ENCODE measurements at regions not wholly inside any gene's neighbourhood (a gene's known extent, or its start where the extent isn't known, plus 50 kb on each side); places are given as distances from the start of the nearest gene placed in this dataset.
"Not testable (repeated sequence)": the region's sequence is repeated elsewhere in the genome, so short reads cannot be mapped to it uniquely, and the experiment has no call there.

DNA sequence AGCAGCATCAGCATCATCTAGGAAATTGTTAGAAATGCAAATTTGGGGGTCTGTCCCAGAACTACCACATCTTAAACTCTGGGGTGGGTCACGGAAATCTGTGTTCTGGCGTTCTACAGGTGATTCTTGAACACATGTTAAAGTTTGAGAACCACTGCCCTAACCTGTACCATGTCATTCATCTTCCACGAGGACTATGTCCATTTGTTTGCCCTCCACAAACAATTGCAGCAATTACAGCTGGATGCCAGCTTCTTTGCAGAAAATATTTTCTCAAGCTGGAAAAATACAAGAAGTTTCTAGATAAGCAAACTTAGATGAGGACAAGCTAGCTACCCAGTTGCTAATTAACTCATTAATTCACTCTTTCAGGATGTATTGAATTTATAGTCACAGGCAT is 54.1 kb downstream of the MAFB start:
- no peak for DNase-seq

GRCh38 chr20:40633123-40633850 is 55.7 kb downstream of the MAFB start:
- no peak for DNase-seq

DNA sequence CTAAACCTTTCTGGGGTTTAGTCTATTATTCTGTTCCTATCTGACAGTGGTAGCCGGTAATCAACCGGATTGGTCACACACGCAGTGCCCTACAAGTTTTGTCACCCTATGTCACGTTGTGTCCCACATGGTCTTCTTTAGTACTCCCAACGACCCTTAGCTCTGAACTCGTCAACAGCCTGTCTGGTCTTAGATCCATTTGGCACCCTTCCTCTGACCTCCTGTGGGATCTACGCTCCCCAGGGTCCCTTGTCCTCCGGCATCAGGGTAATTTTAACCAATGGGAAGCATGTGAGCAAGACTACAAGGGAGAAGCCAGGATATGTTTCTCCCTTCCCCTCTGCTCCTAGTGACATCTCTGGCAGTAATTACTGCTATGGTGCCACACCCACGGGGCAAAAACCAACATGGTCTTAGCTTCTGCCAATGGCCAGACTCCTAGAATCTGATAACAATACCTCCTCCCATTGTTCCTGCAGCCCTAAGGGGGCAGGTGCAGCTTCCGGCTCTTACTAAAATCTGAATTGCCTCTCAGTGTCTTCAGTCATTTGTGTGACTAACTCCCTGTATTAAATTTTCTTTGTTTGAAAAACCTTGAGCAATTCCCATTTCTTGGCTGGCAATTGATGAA is 56.6 kb downstream of the MAFB start:
- DNase-seq = no peak

DNA sequence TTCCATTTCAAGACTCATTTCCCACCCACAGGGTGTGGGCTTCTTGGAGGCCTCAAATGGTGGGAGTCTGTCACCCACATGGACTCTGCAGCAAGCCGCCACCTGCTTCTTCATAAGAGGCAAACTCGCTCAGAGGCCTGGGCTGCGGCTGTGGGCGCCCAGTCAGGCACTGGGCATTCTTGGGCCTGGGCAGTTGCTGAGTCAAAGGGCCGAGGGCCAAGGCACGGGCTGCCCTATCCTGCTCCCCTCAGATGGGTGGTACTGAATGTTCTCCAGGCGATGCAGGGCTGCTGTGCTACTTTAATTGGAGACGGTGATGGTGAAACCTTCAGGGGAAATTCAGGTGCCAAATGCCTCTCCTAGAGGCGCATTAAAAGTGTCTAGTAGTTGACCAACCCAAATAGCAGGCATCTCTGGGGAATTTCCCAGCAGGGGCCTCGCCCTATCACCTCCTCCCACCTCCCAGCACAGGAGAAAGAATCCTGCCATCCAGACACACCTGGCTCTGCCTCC is 57.9 kb downstream of the MAFB start:
- no peak for DNase-seq

- no peak for DNase-seq
Observed at GRCh38 chr20:40630713-40631112, 58.3 kb downstream of the MAFB start.

- DNase-seq = no peak
Observed at GRCh38 chr20:40630099-40630498, 58.9 kb downstream of the MAFB start.

- DNase-seq = no peak
Observed at GRCh38 chr20:40628877-40629276, 60.2 kb downstream of the MAFB start.

- not testable (repeated sequence) for DNase-seq
Observed at GRCh38 chr20:40619053-40619452, 70.0 kb downstream of the MAFB start.

GRCh38 chr20:40617594-40617993 is 71.4 kb downstream of the MAFB start:
- DNase-seq = no peak

GRCh38 chr20:40612837-40613236 is 76.2 kb downstream of the MAFB start:
- no peak for DNase-seq

- DNase-seq = no peak
Observed at GRCh38 chr20:40612247-40612646, 76.8 kb downstream of the MAFB start.

GRCh38 chr20:40610730-40611129 is 78.3 kb downstream of the MAFB start:
- DNase-seq = no peak

- DNase-seq = no peak
Observed at GRCh38 chr20:40607927-40608326, 81.1 kb downstream of the MAFB start.

DNA sequence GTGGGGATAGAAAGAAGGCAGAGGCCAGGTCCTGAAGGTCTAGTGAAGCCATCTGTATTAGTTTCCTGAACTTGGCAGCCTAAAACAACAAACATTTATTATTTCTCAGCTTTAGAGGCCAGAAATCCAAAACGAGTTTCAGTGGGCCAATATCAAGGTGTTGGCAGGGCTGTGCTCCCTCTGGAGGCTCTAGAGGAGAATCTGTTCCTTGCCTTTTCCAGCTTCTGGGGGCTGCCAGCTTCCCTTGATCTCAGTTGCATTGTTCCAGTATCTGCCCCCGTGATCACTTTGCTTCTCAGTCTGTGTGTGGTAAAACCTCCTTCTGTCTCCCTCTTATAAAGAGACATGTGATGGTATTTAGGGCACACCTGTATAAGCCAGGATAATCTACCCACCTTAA is 82.4 kb downstream of the MAFB start:
- DNase-seq = no peak

GRCh38 chr20:40606237-40606636 is 82.8 kb downstream of the MAFB start:
- no peak for DNase-seq

GRCh38 chr20:40604416-40604815 is 84.6 kb downstream of the MAFB start:
- DNase-seq = no peak

- DNase-seq = no peak
Observed at GRCh38 chr20:40603057-40603651, 85.9 kb downstream of the MAFB start.

- DNase-seq = no peak
Observed at GRCh38 chr20:40602381-40602780, 86.7 kb downstream of the MAFB start.

DNA sequence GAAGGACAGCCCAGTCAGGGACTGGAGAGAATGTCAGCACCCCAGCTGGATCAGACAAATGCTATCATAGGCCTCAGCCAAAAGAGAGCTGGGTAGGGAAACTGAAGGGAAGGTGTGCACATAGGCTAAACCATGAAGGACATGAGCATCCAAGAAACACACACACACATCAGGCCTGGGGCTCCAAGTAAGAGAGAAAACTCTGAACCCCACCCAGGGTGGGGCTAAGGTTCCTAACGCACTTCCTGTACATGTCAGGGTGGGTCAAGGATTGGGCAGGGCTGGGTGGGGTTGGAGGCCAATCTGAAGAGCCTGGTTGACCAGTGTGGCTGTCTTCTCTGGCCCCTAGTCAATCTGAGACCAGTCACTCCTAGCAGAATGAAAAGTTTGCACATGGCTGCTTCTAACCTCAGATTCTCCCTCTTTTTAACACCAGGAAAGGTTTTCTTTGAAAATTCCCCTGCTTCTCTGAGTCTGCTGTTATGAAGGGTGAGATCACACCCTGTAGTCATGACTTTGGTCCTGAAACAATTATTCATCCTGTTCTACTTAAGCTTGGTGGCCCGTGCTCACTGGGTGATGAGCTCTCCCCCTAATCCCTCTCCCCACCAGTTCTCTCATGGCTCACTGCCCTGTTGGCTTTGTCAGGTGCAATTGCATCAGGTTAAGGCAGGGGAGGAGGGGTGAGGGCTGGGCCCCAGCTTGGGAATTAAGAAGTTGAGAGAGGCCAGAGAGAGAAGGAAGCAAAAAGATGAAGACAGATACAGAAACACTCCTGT is 88.4 kb downstream of the MAFB start:
- DNase-seq = no peak

- DNase-seq = no peak
Observed at GRCh38 chr20:40599987-40600386, 89.0 kb downstream of the MAFB start.

DNA sequence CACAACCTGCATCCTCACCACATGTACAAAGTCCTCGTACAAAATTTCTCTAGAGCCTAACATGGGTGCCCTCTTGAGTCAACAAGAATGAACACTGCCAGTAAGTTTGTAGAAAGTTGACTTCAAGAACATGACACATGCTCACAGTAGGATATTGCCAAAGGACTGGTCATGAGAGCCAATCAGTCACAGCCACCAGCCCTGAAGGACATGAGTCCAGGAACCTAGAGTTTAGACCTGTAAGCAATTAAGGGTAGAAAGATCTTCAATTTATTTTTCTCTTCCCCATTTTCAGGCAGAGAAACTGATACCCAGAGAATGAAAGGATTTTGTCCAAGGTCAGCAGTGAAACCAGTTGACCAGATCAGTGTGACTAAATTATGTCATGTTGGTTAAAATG is 96.1 kb downstream of the MAFB start:
- DNase-seq = no peak

- no peak for DNase-seq
Observed at GRCh38 chr20:40591536-40591935, 97.5 kb downstream of the MAFB start.
